HPDE6-E6E7 (cell line): ENCODE measurements at regions not wholly inside any gene's neighbourhood (a gene's known extent, or its start where the extent isn't known, plus 50 kb on each side); places are given as distances from the start of the nearest gene placed in this dataset.
A peak's percentile ranks its signal among the peaks of the same experiment; 100 is the strongest.

Source experiments
- DNase-seq: peaks from one replicate; pipeline ENCODE4 v3.0.0; 2011; ENCODE audit warnings: missing footprints; ENCODE audit errors: extremely low spot score

DNA sequence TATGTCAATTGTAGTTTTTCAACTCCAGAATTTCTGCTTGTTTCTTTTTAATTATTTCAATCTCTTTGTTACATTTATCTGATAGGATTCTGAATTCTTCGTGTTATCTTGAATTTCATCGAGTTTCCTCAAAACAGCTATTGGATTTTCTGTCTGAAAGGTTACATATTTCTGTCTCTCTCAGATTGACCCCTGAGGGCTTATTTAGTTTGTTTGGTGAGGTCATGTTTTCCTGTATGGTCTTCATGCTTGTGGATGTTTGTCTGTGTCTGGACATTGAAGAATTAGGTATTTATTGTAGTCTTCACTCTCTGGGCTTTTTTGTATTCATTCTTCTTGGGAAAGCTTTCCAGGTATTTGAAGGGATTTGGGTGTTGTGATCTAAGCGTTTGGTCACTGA, 85.6 kb downstream of the SNAPC1 start:
- no peak for DNase-seq

DNA sequence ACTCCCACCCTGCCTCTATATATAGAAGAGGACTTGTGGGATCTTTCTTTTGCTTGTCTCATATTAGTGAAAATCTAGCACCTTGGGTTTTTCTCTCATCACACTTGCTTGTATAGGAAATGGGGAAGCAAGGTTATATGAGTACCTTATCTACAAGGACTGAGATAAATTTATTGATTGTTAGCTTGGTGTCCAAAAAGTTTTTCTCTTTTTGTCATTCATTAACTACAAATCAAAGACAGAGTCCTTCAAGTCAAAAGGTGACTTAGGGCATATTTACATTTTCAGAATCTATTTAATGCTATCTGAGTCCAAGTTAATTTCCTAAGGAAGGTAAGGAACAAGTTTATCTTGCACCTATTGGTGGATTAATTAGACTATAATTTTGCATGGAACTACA, 92.7 kb downstream of the SNAPC1 start:
- DNase-seq = no peak

GRCh38 chr14:61860294-61860918, 98.2 kb downstream of the SNAPC1 start:
- DNase-seq = peak; percentile 48

DNA sequence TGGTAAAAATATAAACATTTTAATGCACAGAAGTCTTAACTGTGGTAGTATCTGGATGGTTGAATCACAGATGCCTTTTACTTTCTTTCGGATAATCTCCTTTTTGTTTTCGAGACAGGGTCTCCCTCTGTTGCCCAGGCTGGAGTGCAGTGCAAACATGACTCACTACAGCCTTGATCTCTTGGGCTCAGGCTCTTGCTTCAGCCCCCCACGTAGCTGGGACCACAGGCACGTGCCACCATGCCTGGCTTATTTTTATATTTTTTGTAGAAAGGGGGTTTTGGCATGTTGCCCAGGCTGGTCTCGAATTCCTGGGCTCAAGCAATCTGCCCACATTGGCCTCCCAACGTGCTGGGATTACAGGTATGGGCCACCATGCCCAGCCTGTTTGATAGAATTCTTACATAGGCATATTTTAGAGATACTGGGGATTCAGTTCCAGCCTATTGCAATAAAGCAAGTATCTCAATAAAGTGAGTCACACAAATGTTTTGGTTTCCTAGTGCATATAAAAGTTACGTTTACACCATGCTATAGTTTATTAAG, 99.2 kb downstream of the SNAPC1 start:
- DNase-seq = no peak

GRCh38 chr14:61864329-61864898, 102.2 kb downstream of the SNAPC1 start:
- no peak for DNase-seq

DNA sequence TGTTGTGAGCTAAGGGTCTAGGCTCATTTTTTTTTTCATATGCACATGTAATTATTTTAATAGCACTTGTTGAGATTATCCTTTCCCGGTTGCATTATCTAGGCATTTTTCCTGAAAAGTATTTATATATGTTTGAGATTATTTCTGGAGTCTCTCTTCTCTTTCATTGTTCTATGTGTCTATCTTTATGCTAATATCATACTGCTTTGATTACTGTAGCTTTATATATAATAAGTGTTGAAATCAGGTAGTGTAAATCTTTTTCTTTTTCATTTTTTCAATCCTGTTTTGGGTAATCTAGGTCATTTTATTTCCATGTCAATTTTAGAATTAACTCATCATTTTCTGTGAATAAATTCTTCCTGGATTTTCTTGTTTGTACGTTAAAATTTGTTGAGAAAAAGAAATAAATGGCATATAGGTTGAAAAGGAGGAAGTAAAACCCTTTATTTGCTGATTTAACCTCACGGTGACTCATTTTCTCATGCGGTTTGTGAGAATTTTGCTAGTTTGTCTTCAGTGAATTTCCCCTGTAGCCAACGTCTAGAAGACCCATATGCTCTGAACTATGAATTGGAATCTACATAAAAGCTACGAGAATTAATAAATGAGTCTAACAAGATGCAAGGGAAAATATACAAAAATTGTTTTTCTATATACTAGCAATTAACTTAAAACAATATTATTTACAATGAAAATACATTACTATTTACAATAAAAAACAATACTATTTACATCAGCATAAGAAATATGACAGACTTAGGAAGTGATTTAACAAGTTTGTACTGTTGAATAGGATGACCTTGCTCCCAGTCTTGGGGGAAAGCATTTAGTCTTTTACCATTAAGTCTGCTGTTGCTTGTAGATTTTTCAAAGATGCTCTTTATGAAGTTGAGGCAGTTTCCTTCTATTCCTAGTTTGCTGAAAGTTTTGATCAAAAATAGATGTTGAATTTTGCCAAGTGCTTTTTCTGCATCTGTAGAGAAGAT, 105.0 kb downstream of the SNAPC1 start:
- no peak for DNase-seq

- DNase-seq = no peak
Measured at GRCh38 chr14:61868846-61869245, 106.6 kb downstream of the SNAPC1 start.

DNA sequence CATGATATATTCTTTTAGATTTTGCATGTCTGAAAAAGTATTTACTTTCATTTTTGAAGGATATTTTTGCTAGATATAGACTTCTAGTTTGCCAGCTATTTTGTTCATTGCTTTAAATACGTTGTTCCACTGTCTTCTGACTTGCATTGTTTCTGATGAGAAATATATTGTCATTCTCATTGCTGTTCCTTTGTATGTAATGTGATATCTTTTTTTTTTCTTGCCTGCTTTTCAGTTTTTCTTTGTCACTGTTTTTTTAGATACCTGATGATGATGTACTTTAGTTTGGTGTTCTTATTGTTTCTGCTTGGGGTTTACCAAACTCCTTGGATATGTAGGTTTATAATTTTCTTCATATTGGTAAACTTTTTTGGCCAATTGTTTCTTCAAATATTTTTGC, 107.9 kb downstream of the SNAPC1 start:
- no peak for DNase-seq

DNA sequence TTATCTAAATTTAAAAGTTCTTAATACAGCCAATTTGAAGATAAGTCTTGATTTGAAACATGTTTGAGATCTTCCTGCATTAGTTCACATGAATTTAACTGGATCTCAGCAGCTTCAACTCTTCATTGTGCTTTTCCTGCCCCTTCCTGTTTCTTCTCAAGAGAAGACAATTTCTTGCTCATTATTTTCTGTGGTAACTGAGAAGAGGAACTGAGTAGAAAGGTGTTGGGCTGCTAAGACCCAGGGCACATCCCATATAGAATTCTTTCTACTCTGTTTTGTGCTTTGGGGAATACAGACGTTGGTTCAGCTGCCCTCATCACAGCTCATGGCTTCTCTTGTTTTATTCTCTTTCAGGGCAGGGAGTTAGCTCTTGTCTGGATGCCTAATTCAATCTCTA, 110.2 kb downstream of the SNAPC1 start:
- DNase-seq = no peak

- no peak for DNase-seq
Measured at GRCh38 chr14:61875483-61875882, 113.3 kb downstream of the SNAPC1 start.

GRCh38 chr14:61876362-61877034, 114.3 kb downstream of the SNAPC1 start:
- DNase-seq = no peak

DNA sequence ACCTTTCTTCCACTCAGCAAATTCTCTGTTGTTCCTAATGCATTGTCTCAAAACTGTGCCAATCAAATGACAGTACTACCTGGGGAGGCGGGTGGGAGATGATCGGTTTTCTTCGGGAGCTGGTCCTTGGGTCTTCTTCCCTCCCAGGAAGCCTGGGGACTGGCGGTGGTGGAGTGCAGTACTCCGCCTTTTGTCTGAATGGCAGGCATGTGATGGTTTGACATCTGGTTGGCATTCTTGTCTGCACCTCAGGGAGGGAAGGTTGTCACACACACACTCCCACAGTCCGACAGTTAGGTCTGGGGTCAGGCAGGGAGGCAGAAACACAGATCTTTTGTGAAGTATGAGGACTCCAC, 114.8 kb downstream of the SNAPC1 start:
- DNase-seq = no peak

GRCh38 chr14:61877768-61878167, 115.5 kb downstream of the SNAPC1 start:
- DNase-seq = no peak

- DNase-seq = no peak
Measured at GRCh38 chr14:61878931-61879330, 116.7 kb downstream of the SNAPC1 start.

DNA sequence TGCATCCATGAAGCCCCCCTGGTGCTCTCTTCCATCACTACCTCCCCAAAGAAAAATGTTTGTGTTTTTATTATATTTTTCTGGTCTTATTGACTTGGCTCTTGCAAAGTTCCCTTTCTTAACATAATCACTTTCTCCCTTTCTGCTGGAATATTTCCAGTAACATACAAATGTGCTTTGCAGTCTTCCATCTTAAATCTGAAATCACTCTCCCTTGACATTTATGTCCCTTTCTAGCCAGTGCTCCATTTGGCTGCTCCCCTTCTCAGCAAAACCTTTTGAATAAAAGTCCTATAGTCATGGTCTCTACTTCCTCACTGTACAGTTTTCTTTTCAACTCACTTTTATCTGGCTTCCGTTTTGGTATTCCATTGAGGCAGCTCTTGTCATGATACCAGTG, 118.8 kb downstream of the SNAPC1 start:
- DNase-seq = no peak

DNA sequence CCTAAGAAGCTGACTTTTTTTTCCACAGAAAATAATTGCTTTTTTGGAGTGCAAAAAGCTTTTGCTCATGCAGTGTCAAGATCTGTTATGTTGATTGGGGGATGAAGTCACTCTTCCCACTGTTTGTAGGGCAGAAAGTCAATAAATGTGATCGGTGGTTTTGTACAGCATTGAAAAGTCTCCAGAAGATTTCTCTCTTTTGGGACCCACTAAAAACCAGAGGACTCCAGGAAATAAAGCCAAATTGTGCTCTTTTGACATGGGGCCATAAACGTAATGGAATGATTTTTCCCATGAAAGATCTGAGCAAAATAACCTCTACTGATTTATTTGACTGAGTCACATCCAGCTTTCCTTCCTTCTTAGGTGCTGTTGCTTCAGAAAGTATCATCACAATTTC, 122.5 kb downstream of the SNAPC1 start:
- DNase-seq = no peak

DNA sequence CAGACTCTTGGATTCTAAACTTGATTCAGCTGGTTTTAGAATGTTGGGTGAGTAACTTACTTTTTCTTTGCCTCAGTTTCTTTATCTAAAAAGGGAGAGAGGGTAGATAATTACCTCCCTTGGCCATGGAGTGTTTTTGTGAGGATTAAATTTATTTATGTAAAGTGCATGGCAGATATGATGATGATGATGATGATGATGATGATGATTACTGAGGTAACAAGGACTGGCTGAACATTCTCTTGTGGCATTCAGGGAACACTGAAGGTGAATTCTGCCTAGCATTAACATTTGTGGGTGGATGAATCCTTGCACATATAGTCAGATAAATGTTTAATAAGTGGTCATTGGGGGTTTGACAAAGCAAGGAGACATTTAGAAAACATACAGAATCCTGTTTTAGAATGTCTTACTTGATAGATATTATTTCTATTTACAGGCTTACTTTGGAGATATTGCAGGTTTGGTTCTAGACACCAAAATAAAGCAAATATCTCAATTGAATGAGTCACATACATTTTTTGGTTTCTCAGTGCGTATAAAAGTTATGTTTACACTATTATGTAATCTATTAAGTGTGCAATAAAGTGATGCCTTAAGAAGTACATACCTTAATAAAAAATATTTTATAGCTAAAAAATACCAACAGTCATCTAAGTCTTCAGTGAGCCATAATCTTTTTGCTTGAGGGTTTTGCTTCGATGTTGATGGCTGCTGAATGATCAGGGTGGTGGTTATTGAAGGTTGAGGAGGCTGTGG, 123.2 kb downstream of the SNAPC1 start:
- no peak for DNase-seq

GRCh38 chr14:61887628-61888027, 125.4 kb downstream of the SNAPC1 start:
- no peak for DNase-seq

GRCh38 chr14:61889914-61890351, 127.7 kb downstream of the SNAPC1 start:
- no peak for DNase-seq

- DNase-seq = no peak
Measured at GRCh38 chr14:61891170-61891569, 128.9 kb downstream of the SNAPC1 start.

- DNase-seq = no peak
Measured at GRCh38 chr14:61891810-61892209, 129.6 kb downstream of the SNAPC1 start.
